ENCODE measurements at regions not wholly inside any gene's neighbourhood (a gene's known extent, or its start where the extent isn't known, plus 50 kb on each side); places are given as distances from the start of the nearest gene placed in this dataset.

DNA sequence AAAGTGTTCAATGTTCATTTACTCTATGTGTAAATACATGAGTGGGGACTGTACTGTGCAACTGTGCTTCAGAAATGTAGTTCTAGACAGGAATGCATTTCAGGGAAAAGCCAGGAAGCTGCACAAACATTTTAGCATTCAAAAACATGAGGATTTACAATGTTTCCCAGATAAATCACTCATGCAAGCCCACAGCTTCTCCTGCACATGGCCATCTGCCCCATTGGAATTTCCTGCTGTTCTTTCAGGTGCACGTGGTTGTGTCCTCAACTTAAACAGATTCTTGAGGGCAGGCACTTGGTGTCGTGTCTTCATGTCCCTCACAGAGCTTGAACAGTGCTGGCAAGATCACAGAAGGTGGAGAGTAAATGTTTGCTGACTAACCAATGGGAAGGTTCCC is 101.5 kb downstream of the UNC5CL start:
- no peak for DNase-seq (ENCODE audit: low read depth)

DNA sequence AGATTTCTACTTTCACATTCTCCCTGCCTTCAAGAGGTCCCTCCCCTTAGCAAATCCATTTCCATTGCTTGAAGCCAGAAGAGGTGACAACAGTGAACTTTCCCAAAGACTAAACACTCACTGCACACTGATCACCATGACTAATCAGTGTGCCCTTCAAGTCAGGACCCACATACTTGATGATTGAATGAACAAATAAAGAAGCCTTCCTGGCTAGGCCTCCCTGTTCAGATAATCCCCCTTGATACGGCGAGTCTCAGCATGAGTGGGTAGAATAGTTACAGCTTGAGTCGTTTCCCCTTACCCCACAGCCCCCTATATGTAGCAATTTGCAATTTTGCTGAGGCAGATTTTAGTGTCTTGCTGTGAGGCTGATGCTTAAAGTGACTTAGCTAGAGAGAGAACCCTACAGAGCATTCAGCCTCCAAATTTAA is 102.2 kb downstream of the UNC5CL start:
- peak; percentile 51 for DNase-seq (ENCODE audit: low read depth)

DNA sequence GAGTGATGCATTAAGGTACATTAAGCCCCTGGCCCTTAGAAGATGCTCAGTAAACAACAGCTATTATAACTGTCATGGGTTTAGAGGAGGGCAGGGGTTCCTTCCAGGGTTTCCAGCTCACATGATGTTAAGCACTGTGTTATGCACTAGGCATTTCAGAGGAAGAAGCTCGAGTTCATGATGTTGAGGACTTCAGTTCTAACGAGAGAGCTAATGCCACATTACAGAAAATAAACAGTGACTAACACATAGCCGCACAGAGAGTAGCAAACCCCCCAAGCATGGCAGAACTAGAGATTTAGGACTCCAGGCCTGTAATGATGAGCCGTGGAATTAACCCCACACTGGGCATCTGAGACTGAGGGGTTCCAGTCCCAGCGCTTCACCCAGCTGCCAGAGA is 105.2 kb downstream of the UNC5CL start:
- no peak for DNase-seq (ENCODE audit: low read depth)

DNA sequence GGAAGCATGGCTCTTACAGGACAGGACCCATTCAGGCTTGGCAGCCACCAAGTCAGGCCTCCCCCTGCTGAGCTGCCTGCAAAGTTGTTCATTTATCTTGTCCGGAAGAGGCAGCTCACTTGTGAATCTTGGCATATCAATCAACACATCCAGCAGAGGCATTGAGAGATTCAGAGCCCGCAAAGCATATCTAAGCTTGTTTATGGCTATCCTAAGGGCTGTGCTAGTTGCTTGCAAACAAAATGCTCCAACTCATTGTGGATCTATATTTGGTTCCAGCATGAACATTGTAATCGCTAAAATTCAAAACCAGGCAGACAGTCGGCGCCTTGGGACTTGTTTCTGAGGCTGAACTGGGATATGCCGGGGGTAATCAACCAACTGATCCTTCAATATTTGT is 106.1 kb downstream of the UNC5CL start:
- no peak for DNase-seq (ENCODE audit: low read depth)

DNA sequence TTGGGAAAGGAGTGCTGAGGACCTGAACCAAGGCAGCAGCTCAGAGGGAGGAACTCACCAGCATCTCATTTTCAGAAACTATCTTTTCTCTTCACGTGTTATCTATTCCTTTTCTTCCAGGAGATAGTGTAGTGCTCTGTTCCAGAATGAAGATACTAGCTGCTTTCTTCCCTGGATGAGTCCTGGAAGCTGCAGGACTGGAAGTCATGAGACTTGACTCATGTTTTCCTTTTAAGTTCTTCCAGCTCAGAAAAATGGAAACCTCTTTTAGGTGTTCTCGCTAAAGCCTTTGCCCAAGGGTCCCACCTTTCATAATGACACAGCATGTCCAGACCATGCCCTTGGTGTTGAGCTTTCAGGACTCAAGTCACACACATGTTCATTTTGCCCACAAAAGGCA is 106.7 kb downstream of the UNC5CL start:
- DNase-seq (ENCODE audit: low read depth): no peak

DNA sequence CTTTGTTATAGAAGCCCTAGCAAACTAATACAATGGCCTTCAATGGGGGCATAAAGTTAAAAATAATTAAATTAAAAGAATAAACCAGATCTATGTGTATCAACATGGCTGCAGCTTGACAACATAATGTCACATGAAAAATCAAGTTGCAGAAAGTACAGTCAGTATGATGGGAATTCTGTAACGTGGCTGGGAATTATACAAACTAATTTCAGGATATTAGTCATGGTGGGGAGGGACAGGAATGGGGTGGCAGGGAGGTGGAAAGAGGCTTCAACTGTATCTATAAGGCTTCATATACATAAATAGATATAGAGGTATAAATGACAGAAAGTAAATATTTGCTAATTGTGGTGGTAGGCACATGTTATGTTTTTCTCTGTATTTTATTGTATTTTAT is 107.1 kb downstream of the UNC5CL start:
- peak; percentile 21 for DNase-seq (ENCODE audit: low read depth)

DNA sequence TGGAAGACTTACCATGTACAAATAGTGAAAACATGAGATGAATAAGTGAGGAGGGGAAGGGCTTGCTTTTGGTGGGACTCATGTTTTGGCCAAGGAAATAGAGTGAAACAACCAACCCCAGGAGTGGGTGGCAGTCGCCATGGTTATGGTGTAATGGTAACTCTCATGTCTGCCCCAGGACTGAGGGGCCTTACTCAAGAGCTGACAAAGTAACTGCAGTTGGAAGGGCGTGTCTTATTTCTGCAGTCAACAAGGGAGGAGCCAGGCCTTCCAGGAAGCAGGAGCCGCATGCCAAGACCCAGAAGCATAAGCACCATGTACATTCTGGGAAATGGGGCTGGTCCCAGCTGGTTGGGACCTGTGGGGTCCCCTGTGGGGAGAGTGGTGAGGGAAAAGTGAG is 108.5 kb downstream of the UNC5CL start:
- DNase-seq (ENCODE audit: low read depth): no peak

DNA sequence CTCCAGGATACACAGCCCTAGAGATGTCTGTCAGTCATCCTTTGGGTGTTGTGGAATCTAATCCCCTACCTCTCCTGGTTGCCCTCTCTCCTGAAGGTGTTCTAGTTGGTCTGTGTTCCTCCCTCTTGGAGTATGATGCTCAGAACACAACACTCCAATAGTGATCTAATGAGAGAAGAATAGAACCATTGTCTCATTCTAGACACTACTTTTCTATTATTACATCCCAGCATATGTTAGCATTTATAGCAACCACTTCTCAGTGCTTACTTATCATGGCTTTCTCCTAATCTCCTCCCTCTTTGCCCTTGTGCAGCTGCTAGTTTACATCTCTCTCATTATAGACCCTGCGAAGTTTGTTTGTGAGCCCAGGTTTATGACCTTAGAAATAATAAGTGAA is 109.0 kb downstream of the UNC5CL start:
- no peak for DNase-seq (ENCODE audit: low read depth)

DNA sequence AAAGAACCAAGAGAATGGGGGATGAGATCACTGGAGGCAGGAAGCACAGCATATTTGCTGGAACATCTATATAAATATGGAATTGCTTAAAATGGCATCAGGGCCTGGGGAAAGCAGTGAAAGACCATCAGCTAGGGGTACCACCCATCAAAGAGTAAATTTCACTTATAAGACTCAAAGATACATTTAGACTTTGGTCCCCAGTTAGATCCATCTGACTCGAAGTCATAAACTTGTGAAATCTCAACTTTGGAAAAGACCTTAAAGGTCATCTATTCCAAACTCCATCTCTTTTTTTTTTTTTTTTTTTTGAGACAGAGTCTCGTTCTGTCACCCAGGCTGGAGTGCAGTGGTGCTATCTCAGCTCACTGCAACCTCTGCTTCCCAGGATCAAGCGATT is 109.8 kb downstream of the UNC5CL start:
- no peak for DNase-seq (ENCODE audit: low read depth)

DNA sequence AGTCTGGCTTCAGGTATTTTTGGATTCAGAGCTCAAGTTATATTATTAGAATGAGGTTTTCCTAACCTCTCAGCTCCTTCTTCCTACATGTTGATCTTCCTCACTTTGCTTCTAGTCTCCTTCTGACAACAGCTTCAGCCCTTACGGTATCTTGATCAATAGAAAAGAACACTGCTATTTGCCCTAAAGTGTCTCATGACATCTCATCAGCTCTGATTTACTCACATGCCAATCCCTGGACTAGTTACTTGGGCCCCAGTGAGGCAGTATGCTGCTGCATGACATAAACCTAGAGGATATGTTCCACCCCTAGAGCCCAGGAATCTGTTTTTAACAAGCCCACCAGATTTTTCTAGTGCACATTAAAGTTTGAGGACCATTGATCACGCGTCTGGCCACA is 110.3 kb downstream of the UNC5CL start:
- DNase-seq (ENCODE audit: low read depth): no peak

DNA sequence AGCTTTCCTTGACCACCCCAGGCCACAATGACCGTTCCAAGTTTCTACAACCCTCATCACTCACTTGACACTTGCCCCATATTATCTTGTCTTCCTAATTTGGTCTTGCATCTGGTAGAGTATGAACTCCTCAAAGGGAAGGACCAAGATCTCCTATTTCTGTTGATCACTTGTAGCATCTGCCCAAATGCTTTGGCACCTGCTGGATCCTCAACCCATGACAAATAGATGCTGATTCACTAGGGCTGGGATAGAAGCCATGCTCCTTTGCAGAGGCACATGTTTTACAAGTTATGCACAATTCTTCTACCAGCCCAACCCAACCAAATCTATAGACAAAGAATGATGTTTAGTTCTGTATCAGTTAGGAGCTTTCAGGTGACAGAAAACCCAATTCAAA is 110.7 kb downstream of the UNC5CL start:
- no peak for DNase-seq (ENCODE audit: low read depth)

DNA sequence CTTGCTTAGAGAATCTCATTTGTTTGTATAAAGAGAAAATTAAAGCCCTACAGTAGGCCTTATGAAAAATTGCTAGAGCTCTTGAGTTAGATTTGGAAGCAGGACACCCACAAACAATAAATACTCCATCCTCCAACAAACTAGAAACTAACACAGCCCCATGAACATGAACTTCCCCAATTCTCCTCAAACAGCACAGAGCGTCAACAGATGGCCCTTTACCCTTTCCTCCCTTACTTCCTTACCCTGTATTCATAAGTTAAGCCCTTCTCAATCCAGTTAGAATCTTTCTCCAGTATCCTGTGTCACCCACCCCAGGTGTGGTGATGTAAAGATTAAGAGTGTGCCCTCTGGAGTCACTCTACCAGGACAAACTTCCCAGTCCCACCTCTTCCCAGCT is 113.7 kb downstream of the UNC5CL start:
- DNase-seq (ENCODE audit: low read depth): no peak

DNA sequence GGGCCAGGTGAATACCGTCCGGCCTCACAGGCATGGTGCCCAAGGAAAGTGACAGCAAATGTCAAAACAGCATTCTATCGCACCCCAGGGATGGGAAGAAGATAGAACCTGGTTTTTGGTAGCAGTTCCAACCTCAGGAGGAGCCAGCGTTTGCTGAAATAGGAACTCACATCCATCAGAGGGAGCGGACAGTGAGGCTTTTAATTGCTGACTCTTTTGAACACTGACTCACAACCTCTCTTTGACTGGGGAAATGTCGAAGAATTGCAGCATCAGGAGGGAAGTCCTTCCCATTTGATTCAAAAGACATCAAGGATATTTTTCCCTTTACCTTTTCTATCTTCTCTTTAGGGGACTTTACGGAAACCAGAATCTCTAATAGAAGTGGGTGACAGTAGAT is 114.2 kb downstream of the UNC5CL start:
- no peak for DNase-seq (ENCODE audit: low read depth)

DNA sequence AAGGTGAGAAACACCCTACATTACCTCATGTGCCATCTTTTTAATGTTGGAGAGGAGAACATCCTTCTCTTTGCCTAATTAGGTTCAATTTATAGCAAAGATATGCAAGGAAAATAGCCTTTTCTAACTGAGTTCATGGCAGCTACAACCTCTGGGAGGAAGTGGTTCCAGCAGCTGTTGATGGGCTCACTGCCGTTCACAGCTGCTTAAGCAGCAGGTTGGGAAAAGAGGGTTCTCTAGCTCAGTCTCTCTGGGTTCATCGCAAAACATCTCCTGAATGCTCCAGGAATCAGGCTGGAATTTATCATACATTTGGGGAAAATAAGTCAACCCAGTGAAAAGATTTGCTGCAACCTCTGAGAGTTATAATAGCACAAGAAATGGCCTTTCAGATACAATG is 115.1 kb downstream of the UNC5CL start:
- DNase-seq (ENCODE audit: low read depth): no peak

DNA sequence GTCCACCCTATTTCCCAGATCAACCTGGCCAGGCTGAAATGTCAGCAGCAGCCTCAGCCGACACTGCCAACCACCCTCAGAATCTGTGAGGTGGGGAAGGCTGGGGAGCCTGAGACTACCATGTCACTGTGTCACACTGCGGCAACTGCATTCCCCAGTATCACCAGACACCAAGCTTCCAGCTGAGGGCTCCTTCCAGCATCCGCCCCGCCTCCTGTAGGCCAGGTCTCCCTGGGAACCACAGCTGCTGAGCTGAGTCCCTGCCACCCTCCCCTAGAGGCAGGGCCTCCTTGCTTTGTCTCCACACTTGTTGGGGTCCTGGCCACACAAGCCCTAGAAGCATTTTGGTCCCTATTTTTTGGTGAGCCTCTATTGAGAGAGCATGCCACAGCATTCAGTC is 115.7 kb downstream of the UNC5CL start:
- no peak for DNase-seq (ENCODE audit: low read depth)

DNA sequence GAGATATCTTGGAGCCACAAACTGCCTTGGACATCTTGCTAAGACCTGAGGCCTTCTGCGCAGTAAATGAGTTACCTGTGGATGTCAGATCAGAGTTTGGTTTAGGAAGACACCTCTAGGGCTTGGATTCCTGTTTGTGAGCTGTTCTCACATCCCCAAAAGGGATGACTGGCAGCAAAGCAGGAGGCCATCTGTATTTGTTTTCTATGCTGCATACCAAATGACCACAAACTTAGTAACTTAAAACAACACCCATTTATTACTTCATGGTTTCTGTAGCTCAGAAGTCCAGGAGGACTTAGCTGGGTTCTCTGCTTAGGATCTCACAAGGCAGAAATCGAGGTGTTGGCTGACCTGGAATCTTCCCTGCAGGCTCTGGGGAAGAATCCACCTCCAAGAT is 116.7 kb downstream of the UNC5CL start:
- peak; percentile 28 for DNase-seq (ENCODE audit: low read depth)

DNA sequence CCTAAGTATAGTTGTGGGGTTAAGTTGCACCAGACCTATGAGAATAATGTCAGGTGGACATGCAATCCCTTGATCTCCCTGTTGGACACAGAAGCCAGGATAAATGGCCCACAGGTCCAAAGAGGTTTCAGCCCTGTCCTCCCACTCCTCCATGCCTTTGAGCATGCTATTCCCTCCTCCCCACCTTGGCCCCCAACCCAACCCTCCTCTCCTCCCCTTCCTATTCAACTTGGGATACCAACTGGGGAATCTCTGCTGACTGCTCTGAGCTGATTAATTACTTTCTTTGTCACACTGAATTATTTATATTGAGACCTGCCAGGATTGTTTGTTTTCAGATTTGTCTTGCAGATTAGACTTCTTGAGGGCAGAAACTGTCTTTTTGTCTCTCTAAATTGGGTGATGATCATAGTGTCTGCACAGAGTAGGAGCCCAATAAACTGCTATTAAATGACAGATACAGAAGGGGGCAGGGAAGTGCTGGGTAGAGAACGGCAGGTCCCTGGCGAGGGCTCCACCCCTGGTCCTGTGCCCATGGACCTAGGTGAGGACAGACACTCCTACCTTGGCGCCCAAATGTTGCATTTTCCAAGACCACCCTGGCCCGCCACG is 120.9 kb downstream of the UNC5CL start:
- DNase-seq (ENCODE audit: low read depth): no peak

DNA sequence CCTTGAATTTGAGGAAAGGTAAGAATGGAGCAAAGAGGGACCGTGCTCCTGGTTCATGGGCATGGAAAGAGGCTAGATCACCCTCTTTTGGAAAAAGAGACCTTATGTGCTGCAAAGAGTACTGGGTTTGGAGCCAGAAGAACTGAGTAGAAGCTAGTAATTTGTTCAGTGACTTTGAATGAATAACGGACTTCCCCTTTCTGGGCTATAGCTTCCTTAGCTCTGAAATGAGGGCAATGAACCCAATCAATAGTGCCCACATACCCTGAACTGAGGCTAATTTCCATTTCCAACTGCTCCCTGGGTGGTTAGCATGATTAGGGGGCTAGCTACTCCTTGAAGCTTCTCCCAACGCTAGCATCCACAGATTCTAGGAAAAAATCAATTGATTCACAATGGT is 121.4 kb downstream of the UNC5CL start:
- DNase-seq (ENCODE audit: low read depth): no peak

DNA sequence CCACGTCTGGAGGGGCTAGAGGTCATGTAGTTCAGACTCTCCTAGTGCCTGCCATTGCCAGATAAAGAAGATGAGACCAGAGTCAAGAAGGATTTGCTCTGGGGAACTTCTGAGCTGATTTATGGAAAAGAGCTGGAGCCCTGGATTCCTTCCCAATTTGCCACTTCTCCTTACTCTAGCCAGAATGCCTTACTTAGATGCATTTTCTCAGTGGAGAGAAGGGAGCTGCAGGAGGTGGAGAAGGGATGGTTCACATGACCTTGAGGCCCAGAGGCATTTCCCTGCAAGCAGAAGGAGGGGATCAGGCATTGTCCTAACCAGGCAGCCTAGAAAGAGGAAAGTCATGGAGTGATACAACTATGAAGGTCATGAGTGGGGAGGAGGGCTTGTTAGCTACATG is 122.2 kb downstream of the UNC5CL start:
- DNase-seq (ENCODE audit: low read depth): no peak

DNA sequence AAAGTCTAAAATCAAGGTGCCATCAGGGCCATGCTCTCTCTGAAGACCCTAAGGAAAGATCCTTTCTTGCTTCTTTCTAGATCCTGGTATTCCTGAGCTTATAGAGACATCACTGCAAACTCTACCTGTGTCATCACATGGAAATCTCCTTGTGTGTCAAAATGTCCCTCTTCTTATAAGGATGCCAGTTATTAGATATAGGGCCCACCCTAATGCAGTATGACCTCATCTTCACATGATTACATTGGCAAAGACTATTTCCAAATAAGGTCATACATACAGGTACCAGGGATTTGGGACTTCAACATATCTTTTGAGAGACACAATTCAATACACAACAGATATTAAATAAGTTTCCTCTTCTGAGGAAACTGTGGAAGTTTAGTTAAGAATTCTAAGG is 123.9 kb downstream of the UNC5CL start:
- no peak for DNase-seq (ENCODE audit: low read depth)

DNA sequence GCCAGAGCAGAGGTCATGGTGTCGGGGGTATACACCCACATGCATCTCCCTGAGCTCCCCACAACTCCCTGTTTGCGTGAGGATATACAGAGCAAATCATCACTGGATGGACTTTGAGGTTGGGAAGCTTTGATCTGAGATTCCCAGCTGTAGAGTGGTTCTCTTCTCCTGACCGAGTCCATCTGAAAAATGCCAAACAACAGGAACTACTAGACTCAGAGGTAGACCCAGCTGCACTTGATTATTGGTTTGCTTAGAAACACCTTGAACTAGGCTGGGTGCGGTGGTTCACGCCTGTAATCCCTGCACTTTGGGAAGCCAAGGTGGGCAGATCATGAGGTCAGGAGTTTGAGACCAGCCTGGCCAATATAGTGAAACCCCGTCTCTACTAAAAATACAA is 125.0 kb downstream of the UNC5CL start:
- DNase-seq (ENCODE audit: low read depth): no peak

DNA sequence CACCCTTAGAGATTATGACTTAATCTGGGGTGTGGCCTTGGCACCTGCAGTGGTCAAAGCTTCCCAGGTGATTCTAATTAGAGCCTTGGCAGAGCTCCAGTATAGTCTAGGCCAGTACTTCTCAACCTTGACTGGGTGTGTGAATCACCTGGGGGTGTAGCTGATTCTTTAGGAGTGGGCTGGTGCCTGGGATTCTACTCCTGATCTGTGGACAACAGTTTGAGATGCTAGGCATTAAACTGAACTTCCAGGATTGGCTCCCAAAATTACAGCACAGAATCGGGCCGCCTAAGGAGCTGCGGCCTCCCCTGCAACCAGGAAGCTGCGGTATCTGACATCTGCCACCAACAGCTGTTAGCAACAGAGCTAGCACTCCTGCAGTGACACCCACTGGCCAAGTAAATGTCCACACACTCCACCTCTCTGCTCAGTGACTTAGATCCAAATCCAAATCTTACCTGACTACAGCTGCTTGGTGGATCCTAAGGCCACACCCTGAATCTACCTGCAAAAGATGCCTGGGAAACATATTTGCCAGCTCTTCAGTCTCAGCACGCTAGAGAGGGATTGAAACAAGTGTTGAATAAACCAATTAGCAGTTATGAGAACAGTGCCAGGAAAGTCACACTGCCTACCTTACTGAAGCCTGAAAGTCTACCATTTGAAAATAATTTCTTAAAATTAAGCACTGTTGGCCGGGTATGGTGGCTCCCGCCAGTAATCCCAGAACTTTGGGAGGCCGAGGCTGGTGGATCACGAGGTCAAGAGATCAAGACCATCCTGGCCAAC is 126.7 kb downstream of the UNC5CL start:
- no peak for DNase-seq (ENCODE audit: low read depth)

DNA sequence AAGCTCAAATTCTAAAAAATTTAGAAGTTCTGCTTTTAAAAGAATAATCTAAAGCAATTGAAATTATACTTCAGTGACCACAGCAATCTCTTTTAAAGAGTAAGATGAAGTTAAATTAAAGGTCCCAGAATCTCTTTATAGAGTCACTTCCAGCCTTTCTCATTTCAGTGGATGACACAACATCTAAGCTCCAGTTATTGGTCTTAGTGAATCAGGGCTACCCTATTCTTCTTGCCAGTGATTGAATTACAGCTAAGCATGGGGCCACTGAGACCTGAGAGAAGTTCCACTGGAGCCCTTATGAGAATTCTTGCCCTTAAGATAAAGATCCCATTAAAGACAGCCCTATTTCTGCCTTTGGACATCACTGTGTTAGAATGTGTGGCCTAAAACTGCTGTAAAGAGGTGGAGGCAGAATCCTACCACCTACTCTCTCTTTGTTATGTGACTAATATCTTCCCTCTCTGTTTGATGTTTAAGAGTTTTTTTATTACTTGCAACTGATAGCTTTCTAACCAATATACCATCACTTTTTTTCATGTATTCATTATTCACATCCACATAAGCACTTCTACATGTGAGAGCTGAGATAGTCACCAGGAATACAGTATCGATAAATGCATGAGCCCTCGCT is 128.6 kb downstream of the UNC5CL start:
- no peak for DNase-seq (ENCODE audit: low read depth)

DNA sequence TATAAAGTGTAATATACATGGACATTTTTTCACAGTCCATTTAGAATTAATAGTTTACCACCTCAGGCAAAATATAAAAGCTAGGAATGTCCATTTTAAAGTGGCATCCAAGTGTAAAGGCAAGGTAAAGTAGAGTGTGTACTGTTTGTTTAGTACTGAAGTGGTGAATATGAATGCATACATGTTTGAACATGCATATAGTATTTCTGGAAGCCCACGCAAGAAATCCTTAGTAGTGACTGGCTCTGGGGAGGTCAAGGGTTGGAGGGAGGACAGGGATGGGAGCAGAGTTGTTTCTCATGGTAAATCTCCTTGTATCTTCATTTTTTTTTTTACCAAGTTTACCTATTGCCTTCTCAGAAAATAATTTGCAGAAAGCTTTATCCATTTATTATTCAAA is 129.2 kb downstream of the UNC5CL start:
- DNase-seq (ENCODE audit: low read depth): no peak

Measured in GM04503 (cell line).